ENCODE measurements at regions not wholly inside any gene's neighbourhood (a gene's known extent, or its start where the extent isn't known, plus 50 kb on each side); places are given as distances from the start of the nearest gene placed in this dataset.
A peak's percentile ranks its signal among the peaks of the same experiment; 100 is the strongest.

DNA sequence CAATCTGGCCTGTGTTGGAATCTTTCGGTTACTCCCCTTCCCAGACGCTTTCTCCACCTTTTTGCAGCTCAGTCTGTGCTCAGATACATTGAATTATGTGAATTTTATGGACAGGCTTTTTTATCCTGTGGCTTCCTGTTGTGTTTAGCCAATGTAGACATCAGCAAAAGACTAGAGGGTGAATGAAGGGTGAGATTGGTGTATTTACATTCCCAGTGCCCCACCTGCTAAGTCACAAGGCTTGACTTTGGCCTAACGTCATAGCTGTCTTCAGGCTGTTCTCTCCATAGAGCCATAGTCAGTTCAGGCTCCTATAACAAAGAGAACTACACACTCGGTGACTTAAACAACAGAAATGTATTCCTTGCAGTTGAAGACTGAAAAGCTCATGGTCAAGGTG, 97.5 kb upstream of the FSHB start:
- Histone ChIP-seq H3F3A (ENCODE audit: insufficient read depth) (no peaks in the 10 kb centered on the region), H3K27me3 (ENCODE audit: low read length) (no peaks in the 10 kb centered on the region), H3K79me2 (ENCODE audit: insufficient read depth, low read length) (no peaks in the 10 kb centered on the region), H3K4me2 (ENCODE audit: low read depth, low read length, poor library complexity, severe bottlenecking) (no peak overlapping the region), H3K36me3 (ENCODE audit: low read length) (no peaks in the 10 kb centered on the region), H3K4me3 (ENCODE audit: insufficient read depth, low read length, poor library complexity, severe bottlenecking) (no peak overlapping the region), H3K27ac (ENCODE audit: low read depth, low read length) (no peak overlapping the region), H3K9me2 (replicated peaks; ENCODE audit: insufficient read depth, low read length) (no peaks in the 10 kb centered on the region), H3K9me3 (ENCODE audit: insufficient read depth, low read length) (no peaks in the 10 kb centered on the region), H2AFZ (ENCODE audit: low read depth, low read length, severe bottlenecking) (no peak overlapping the region), H4K20me1 (ENCODE audit: low read depth, low read length) (no peaks in the 10 kb centered on the region), H3K9ac (ENCODE audit: low read length) (no peak overlapping the region)
- TF ChIP-seq, protein P1, sequence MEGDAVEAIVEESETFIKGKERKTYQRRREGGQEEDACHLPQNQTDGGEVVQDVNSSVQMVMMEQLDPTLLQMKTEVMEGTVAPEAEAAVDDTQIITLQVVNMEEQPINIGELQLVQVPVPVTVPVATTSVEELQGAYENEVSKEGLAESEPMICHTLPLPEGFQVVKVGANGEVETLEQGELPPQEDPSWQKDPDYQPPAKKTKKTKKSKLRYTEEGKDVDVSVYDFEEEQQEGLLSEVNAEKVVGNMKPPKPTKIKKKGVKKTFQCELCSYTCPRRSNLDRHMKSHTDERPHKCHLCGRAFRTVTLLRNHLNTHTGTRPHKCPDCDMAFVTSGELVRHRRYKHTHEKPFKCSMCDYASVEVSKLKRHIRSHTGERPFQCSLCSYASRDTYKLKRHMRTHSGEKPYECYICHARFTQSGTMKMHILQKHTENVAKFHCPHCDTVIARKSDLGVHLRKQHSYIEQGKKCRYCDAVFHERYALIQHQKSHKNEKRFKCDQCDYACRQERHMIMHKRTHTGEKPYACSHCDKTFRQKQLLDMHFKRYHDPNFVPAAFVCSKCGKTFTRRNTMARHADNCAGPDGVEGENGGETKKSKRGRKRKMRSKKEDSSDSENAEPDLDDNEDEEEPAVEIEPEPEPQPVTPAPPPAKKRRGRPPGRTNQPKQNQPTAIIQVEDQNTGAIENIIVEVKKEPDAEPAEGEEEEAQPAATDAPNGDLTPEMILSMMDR (IDR thresholded peaks at IDR 0.05; ENCODE audit: insufficient read depth, low read length, poor library complexity, severe bottlenecking) = no peak
- TF ChIP-seq EZH2phosphoT487 (conservative IDR thresholded peaks at IDR 0.05; ENCODE audit: low read length) = no peak

DNA sequence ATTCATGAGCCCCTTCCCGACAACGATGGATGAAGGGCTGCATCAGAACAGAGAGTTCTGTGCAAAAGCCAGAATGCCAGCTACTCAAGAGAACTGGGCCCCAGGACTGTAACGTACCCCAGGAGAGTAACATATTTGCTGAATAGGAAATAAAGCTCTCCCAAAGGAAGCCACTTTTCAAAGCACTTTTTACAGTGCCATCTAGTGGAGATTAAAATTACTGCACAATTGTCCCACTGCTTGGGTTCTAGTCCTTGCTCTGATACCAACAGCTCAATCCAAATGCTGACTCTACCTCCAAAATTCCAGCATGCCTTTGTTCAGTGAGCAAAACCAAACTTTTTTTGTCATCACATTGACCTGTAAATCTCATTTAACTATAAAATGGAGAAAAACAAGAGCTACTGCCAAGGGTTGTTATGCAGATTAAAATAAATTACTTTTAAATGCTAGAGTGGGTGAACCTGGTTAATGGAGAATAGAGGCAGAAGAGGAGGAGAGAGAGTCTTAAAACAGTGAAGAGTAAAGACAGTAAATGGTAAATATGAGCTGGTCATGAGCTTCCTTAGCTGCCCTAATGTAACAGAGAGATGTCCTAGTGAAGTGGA, 87.6 kb upstream of the FSHB start:
- no peak overlapping the region for H3K9ac ChIP-seq (ENCODE audit: low read length)
- no peak overlapping the region for H3K27ac ChIP-seq (ENCODE audit: low read depth, low read length)
- no peaks in the 10 kb centered on the region for H4K20me1 ChIP-seq (ENCODE audit: low read depth, low read length)
- no peak overlapping the region for H2AFZ ChIP-seq (ENCODE audit: low read depth, low read length, severe bottlenecking)
- TF ChIP-seq, protein P1 (IDR thresholded peaks at IDR 0.05; ENCODE audit: insufficient read depth, low read length, poor library complexity, severe bottlenecking) = peak; percentile 43
- no peak for TF ChIP-seq EZH2phosphoT487 (conservative IDR thresholded peaks at IDR 0.05; ENCODE audit: low read length)
- H3K36me3 ChIP-seq (ENCODE audit: low read length) = no peaks in the 10 kb centered on the region
- H3K79me2 ChIP-seq (ENCODE audit: insufficient read depth, low read length) = no peaks in the 10 kb centered on the region
- H3K9me3 ChIP-seq (ENCODE audit: insufficient read depth, low read length) = no peaks in the 10 kb centered on the region
- no peaks in the 10 kb centered on the region for H3F3A ChIP-seq (ENCODE audit: insufficient read depth)
- no peak overlapping the region for H3K4me3 ChIP-seq (ENCODE audit: insufficient read depth, low read length, poor library complexity, severe bottlenecking)
- no peak overlapping the region for H3K4me2 ChIP-seq (ENCODE audit: low read depth, low read length, poor library complexity, severe bottlenecking)
- H3K27me3 ChIP-seq (ENCODE audit: low read length) = no peaks in the 10 kb centered on the region
- no peaks in the 10 kb centered on the region for H3K9me2 ChIP-seq (replicated peaks; ENCODE audit: insufficient read depth, low read length)

DNA sequence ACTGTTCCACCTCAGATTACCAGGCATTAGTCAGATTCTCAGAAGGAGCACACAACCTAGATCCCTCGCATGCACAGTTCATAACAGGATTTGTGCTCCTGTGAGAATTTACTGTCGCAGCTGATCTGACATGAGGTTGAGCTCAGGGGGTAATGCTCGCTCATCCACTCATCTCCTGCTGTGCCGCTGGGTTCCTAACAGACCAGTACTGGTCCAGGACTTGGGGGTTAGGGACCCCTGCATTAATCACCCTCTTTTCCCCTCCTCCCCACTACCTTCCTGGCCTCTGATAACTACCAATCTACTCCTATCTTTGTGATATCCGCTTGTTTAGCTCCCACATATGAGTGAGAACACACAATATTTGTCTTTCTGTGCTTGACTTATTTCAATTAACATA, 83.5 kb upstream of the FSHB start:
- Histone ChIP-seq H3F3A (ENCODE audit: insufficient read depth) (no peaks in the 10 kb centered on the region), H3K36me3 (ENCODE audit: low read length) (no peaks in the 10 kb centered on the region)
- no peak for TF ChIP-seq EZH2phosphoT487 (conservative IDR thresholded peaks at IDR 0.05; ENCODE audit: low read length)
- TF ChIP-seq, protein P1 (IDR thresholded peaks at IDR 0.05; ENCODE audit: insufficient read depth, low read length, poor library complexity, severe bottlenecking) = no peak

More for the DNA sequence above, 83.5 kb upstream of the FSHB start:
- no peak overlapping the region for H3K4me3 ChIP-seq (ENCODE audit: insufficient read depth, low read length, poor library complexity, severe bottlenecking)
- no peaks in the 10 kb centered on the region for H3K9me2 ChIP-seq (replicated peaks; ENCODE audit: insufficient read depth, low read length)
- H4K20me1 ChIP-seq (ENCODE audit: low read depth, low read length) = no peaks in the 10 kb centered on the region
- H3K27ac ChIP-seq (ENCODE audit: low read depth, low read length) = no peak overlapping the region
- no peak overlapping the region for H2AFZ ChIP-seq (ENCODE audit: low read depth, low read length, severe bottlenecking)
- H3K27me3 ChIP-seq (ENCODE audit: low read length) = no peaks in the 10 kb centered on the region
- H3K79me2 ChIP-seq (ENCODE audit: insufficient read depth, low read length) = no peaks in the 10 kb centered on the region
- no peak overlapping the region for H3K9ac ChIP-seq (ENCODE audit: low read length)
- H3K4me2 ChIP-seq (ENCODE audit: low read depth, low read length, poor library complexity, severe bottlenecking) = no peak overlapping the region
- no peaks in the 10 kb centered on the region for H3K9me3 ChIP-seq (ENCODE audit: insufficient read depth, low read length)

All from SU-DHL-6 (cell line).